NOMO-1 treated with dmso at 0.1 percent for 144 hours (cell line): ENCODE measurements at regions not wholly inside any gene's neighbourhood (a gene's known extent, or its start where the extent isn't known, plus 50 kb on each side); places are given as distances from the start of the nearest gene placed in this dataset.
"Not testable (repeated sequence)": the region's sequence is repeated elsewhere in the genome, so short reads cannot be mapped to it uniquely, and the experiment has no call there.

Experiments
- DNase-seq: peaks from one replicate; lab custom pipeline; 2025; ENCODE audit not compliant: unreplicated experiment; lab: John Stamatoyannopoulos, UW

GRCh38 chr11:81602508-81602907 is 1131.2 kb downstream of the FAM181B start:
- DNase-seq, result no peak

GRCh38 chr11:81596704-81597103 is 1137.0 kb downstream of the FAM181B start:
- DNase-seq, result no peak

- DNase-seq, result no peak
Observed at GRCh38 chr11:81585390-81585933, 1148.2 kb downstream of the FAM181B start.

GRCh38 chr11:81579339-81579738 is 1154.3 kb downstream of the FAM181B start:
- no peak for DNase-seq

GRCh38 chr11:81578571-81578970 is 1155.1 kb downstream of the FAM181B start:
- DNase-seq, result no peak

GRCh38 chr11:81574301-81574700 is 1159.4 kb downstream of the FAM181B start:
- no peak for DNase-seq

- DNase-seq, result no peak
Observed at GRCh38 chr11:81573367-81573766, 1160.3 kb downstream of the FAM181B start.

- DNase-seq, result no peak
Observed at GRCh38 chr11:81570669-81571068, 1163.0 kb downstream of the FAM181B start.

- DNase-seq, result no peak
Observed at GRCh38 chr11:81569999-81570398, 1163.7 kb downstream of the FAM181B start.

GRCh38 chr11:81568918-81569317 is 1164.7 kb downstream of the FAM181B start:
- no peak for DNase-seq

GRCh38 chr11:81548123-81548522 is 1185.5 kb downstream of the FAM181B start:
- no peak for DNase-seq

GRCh38 chr11:81539806-81540205 is 1193.9 kb downstream of the FAM181B start:
- DNase-seq, result not testable (repeated sequence)

- DNase-seq, result no peak
Observed at GRCh38 chr11:81515566-81515965, 1218.1 kb downstream of the FAM181B start.

- DNase-seq, result peak; percentile 2
Observed at GRCh38 chr11:81497202-81497804, 1236.4 kb downstream of the FAM181B start.

GRCh38 chr11:81496601-81497000 is 1237.1 kb downstream of the FAM181B start:
- no peak for DNase-seq

GRCh38 chr11:81495699-81496292 is 1237.9 kb downstream of the FAM181B start:
- no peak for DNase-seq

GRCh38 chr11:81494431-81494830 is 1239.2 kb downstream of the FAM181B start:
- DNase-seq, result no peak

- no peak for DNase-seq
Observed at GRCh38 chr11:81492923-81493445, 1240.7 kb downstream of the FAM181B start.

- no peak for DNase-seq
Observed at GRCh38 chr11:81487109-81487508, 1246.6 kb downstream of the FAM181B start.

- no peak for DNase-seq
Observed at GRCh38 chr11:81484196-81484595, 1249.5 kb downstream of the FAM181B start.

GRCh38 chr11:81477277-81477676 is 1256.4 kb downstream of the FAM181B start:
- DNase-seq, result no peak

GRCh38 chr11:81476345-81476744 is 1257.3 kb downstream of the FAM181B start:
- no peak for DNase-seq
